ENCODE measurements at regions not wholly inside any gene's neighbourhood (a gene's known extent, or its start where the extent isn't known, plus 50 kb on each side); places are given as distances from the start of the nearest gene placed in this dataset.

DNA sequence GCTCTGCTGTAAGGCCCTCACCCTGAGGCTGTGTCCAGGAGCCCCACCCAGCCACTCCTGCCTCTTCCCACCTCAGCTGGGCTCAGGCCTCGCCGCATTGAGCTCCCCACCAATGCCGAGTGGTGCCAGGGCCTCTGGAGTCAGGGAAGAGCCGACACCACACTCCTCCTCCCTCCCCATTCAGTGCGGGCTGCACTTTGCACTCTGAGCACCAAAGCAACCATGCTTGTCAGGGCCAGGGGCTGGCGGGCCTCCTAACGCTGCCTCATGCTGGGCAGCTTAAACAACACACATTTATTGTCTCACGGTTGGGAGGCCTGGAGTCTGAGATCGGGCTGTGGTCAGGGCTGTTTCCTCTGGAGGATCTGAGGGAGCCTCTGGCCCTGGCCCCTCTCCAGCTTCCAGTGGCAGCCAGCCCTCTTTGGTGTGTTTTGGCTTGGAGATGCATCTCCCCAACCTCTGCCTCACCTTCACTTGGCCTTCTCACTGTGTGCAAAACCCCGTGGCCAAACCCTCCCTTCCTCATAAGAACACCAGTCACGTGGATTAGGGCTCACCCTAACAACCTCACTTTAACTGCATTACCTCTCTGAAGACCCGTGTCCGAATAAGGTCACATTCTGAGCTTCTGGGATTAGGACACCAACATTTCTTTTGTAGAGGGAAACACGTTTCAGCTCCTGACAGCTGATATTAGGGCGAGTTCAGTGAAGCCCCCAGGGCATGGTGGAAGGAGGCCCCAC, 157.8 kb downstream of the MED10 start (continued):
- no peak for TF ChIP-seq RBBP5 (IDR thresholded peaks at IDR 0.05; ENCODE audit: borderline replicate concordance, low read depth, low read length)

Data from H1 (cell line).